Stimulated activated CD8-positive, alpha-beta memory T cell treated with anti-CD3 and anti-CD28 coated beads, Interleukin-15, amount 100 ng/mL, for 48 hours (primary cell): ENCODE measurements at regions not wholly inside any gene's neighbourhood (a gene's known extent, or its start where the extent isn't known, plus 50 kb on each side); places are given as distances from the start of the nearest gene placed in this dataset.
"Not testable (repeated sequence)": the region's sequence is repeated elsewhere in the genome, so short reads cannot be mapped to it uniquely, and the experiment has no call there.

Experiments
- DNase-seq, 2 donors: peaks; one replicate each; pipeline ENCODE4 v3.0.0-alpha.2; 2020; ENCODE audit warnings: low read depth in 2 of 2

DNA sequence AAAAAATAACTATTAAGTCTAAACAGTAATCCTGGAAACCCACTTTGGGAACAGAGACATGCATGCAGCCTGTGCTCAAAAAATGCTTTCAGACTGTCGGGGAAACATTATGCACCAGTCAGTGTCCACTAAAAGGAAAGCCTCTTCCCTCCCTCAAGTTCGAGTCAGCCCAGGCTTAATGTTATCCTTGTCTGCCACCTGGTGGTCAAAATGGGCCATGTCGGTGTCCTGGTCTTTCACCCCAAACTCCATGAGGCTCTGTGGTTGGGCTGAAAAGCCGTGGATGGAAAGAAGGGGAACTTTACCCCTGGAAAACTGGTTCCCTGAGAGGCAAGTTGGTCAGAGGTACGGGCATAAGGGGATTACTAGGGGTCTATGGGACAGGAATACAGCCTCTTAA is 88.4 kb upstream of the ZNF492 start:
- DNase-seq, result peak; percentile 1 to 11

DNA sequence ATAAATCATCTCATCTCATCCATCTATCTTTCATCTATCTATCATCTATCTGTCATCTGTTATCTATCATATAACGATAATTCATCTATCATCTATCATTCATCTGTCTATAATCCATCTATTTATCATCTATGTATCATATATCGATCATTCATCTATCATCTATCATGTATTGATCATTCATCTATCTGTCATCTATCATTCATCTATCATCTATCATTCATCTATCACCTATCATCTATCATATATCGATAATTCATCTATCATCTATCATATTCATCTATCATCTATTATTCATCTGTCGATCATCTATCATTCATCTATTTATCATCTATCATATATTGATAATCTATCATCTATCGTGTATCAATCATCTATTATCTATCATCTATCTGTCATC is 100.4 kb upstream of the ZNF492 start:
- no peak for DNase-seq

DNA sequence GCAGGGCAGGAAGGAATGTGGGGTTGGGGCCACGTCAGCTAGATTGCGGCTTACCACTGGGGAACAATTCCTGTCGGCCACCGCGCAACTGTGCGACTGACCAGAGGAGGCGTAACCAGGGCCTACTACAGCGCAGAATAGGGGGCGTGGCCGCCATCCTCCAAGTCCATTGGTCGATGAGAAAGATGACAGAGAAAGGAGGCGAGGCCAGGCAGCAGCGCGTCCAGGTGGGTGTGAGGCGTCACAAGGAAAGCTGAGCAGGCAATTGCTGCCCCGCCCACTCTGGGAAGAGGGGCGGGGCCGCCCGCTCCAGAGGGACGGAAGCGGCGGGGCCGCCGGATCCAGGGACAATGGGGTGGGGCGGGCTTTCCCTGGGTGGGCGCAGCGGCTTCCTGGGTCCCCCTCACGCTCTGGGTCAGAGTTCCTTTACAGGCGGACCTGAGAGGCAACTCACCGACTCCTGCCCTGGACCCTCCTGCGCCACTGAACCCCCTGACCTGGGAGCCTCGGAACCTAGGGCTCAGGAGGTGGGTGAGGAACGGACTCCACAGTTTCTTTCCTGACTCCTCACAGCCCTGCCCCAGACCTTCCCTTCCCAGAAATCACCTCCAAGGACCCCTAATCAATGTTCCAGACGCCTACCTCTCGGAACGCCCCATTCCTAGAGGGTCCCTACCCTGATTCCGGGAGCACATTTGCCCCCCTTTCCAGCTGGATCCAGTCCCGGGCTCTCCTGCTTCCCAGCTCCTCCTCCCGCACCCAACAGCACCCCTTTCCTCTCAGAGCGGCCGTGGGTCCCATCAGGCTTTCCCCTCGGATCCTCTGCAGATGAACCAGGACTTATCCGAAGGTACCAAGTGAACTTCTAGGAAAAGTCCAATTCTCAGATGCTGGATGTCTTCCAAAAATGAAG is 101.5 kb upstream of the ZNF492 start:
- DNase-seq, result no peak

DNA sequence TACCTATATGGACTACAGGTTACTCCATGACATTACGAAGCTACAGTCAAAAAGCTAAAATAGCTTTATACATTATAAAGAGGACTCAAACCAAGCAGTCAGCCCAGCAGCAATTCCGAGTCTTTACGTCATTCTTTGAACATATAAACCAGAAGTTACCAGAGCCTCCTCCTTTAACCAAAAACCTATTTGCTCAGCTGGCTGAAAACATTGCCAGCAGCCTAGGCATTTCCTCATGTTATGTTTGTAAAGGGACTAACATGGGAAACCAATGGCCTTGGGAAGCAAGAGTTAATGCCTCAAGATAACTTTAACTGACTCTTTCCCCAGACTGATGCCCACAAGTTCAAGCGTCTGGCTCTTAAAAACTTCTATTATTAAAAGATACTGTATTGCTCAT is 104.1 kb upstream of the ZNF492 start:
- DNase-seq, result no peak

DNA sequence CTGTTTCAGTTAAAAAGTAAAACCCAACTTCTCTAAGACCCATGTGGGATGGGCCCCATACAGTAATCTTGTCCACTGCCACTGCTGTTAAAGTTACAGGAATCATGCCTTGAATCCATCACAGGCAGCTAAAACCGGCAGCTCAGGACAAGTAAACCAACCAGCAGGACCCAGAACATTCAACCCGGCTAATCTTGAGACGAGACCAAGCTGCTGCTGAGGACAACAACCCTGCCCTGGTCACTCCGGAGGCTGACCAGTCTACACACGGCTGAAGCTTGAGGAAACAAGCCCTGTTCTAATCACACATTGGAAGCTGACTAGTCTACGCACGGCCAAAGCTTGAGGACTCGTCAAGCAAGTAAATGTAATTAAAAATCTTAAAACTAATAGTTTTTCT is 105.2 kb upstream of the ZNF492 start:
- DNase-seq, result no peak

DNA sequence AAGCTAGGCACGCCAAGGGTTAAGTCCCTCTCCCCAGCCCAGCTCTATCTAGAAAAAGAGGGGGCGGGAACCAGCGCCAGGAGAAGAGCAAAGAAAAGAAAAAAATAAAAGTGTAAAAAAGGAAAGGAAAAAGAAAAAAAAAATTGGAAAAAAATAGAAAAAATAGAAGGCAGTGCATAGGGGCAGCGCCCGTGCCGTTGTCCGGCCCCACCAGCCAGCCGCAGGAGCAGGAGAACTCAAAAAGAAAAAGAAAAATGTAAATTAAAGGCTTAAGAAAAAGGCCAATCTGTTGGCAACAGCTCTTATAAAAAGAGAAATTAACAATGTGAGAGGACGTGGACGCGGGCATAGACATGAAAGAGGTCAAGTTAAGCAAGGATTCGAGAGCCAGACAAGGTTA is 105.4 kb upstream of the ZNF98 start:
- DNase-seq, result no peak

DNA sequence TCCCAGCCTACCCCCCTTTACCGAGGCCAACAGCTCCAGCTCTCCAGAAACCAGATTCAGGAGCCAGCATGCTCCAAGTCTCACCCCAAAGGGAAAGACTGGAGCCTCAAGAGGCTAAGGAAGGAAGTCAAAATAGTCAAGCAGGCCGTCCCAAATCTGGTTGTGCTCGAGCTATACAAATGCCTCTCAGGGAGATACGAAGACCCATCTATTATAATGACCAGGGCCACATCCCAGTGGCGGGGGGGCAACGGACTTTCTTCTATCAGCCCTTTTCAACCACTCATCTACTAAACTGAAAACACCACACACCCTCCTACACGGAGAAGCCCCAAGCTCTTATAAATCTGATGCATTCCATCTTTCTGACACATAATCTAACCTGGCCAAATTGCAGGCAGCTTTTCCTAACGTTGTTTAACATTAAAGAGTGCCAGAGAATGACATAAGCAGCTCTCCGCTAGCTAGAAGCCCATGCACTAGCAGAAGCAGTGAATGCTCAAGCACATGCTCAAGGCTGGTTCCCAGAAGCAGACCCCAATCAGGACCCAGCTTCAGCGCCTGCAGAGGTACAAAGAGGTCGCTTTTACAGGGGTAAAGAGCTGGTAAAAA is 104.6 kb upstream of the ZNF98 start:
- DNase-seq, result no peak

DNA sequence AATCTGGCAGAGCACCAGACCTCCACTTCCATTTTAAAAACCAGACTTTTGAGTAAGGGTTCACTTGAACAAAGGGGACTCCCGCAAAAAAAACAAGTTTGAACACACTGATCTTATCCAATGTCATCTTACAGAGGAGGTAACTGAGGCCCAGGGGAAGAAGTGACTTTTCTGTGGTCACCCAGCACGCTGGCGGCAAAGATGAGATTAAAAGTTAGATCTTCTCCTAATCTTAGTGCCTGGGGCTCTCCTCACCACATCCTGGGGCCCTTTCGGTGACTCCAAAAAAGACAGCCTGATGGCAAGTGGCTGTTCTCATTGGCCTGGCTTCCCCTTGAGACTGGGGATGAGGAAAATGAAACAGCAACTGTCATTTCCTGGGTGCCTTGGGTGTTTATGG is 101.8 kb upstream of the ZNF98 start:
- no peak for DNase-seq

DNA sequence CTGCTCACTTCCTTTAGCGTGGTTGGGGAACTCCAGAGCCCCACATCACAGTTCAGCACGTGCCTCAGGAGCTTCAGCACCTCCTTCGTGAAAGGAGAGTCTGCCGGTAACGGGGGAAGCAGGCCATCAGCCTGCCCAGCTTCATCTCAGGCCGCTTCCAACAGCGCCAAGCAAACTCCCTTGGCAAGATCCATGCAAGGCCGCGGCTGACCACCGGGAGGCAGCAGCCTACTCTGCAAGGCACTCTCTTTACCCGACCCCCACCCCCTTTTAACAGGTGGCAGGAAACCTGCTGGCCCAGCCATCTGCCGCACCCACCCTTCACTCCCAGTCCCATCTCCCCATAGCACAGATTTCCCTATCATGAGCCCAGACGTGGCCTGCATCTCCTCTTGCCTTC is 97.4 kb upstream of the ZNF98 start:
- DNase-seq, result not testable (repeated sequence)

DNA sequence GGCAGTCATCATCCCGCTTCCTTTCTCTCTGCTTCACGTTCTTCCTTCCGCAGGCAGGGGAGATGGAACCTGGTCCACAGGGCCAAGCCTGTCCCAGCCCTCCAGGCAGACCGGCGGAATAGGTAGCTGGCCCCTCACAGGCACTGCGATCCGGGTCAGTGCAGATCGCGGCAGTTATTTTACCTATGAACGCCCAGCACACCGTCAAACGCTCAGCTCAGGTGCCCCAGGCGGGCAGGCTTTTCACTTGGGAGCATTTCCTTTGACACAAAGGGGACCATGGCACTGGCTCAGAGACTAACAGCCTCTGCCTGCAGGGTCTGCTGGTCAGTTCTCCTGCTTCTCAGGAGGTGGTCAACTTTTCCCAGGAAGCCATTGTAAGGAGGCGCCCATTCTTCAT is 97.0 kb upstream of the ZNF98 start:
- no peak for DNase-seq

DNA sequence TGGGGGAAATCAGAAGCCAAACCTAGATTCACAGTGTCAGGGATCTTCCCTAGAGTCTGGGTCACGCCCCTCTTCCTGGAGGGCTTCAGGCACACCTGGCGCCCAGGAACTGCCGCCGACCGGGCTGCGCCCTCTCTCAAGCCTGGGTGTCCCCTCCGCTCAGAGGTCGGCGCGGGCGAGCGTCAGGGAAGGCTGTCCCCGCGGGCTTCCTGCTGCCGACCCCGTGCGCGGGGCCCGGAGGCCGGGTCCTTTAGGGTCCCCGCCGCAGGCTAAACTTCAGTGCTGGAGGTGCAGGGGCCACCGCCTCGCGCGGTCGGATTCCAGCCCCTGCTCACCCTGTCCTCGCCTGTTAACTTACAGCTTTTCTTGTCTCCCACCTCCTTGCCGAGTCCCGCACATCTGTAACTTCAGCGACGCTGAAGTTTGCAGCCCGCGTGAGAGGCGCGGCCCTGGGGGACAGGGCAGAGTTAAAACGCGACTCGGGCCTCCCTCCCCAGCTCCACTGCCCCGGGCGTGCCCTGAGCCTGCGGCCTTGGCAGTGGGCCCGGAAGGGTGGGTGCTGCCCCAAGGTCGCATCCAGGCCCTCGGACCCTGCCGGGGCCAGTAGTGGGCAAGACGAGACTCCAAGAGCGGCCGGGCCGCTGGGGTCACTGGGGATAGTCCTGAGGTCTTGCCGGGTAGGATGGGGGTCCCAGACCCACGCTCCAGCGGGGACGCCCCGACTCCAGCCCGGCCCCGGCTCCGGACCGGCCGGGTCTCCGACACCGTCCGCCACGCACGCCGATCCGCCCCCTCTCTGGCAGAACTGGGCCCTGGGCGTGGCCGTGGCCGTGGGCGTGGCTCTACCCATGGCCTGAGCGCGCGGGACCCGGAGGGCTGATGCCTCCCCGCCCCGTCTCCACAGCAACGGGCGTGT is 95.6 kb upstream of the ZNF98 start:
- DNase-seq, result no peak

DNA sequence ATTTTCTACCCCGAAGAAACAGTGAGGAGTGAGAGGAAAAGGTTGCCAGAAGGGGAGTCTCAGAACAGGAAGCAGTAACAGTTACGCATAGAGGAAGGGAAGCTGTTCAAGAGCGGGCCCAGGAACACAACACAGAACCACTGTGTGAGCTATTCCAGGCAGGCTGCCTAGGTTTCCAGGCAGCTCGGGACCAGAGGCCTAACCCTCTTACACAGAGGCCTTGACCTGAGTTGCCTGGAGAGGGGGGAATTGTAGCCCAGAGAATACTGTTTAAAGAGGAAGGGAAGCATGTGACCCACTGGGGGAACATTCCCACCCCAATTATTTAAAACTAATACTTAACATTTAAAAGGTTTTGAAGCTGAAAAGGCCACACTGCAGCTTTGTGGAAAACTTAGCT is 93.3 kb upstream of the ZNF98 start:
- DNase-seq, result no peak

DNA sequence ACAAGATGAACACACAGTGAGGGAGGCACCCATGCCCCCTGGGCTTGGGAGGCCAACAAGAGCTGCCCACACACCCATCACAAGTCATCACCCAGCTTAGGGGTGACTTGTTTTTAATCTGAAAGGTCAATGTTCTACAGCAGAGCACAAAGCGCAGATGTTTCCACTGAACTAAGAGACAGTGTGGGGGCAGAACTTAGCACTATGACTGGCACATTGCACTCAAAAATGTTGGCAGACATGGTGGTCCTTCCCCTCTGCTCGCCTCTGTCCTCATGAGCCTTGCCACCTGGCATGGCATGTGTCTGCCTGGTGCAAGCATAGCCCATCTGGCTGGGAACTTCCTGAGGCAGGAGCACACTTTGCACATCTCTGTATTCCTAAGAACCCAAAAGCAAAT is 81.4 kb upstream of the ZNF98 start:
- DNase-seq, result no peak

DNA sequence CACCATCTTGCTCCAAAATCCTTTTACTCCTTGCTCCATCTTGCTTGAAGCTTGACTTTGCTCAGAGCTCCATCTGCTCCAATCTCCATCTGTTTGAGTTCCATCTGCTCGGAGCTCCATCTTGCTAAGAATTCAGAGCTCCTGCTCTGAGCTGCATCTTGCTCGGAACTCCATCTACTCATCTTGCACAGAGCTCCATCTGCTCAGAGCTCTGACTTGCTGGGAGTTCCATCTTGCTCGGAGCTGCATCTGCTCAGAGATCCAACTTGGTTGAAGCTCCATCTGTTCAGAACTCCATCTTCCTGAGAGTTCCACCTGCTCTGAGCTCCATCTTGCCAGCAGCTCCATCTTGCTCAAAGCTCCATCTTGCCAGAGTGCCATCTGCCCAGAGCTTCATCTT is 80.6 kb upstream of the ZNF98 start:
- DNase-seq, result no peak

DNA sequence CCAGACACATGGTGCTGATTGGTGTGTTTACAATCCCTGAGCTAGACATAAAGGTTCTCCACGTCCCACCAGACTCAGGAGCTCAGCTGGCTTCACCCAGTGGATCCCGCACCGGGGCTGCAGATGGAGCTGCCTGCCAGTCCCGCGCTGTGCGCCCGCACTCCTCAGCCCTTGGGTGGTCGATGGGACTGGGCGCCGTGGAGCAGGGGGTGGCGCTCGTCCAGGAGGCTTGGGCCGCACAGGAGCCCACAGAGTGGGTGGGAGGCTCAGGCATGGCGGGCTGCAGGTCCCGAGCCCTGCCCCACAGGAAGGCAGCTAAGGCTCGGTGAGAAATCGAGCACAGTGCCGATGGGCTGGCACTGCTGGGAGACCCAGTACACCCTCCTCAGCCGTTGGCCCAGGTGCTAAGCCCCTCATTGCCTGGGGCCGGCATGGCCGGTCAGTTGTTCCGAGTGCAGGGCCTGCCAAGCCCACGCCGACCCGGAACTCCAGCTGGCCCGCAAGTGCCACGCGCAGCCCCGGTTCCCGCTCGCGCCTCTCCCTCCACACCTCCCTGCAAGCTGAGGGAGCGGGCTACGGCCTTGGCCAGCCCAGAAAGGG is 76.8 kb upstream of the ZNF98 start:
- not testable (repeated sequence) for DNase-seq

DNA sequence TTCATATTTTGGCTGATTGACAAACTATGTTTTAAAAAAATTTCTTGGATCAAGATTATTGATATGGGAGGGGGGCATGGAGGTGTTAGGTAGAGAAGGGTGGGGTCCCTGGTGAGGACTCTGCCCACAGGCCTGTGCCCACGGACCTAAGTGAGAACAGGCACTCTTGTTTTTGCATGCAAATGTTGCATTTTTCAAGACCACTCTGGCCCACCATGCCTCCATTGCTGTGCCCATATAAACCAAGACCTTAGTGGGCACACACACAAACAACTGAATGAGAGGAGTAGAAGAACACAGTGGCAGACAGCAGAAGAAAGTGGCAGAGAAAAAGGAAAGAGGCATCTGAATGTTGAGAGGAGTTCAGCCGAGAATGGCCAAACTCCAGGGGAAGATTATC is 69.6 kb upstream of the ZNF98 start:
- no peak for DNase-seq

DNA sequence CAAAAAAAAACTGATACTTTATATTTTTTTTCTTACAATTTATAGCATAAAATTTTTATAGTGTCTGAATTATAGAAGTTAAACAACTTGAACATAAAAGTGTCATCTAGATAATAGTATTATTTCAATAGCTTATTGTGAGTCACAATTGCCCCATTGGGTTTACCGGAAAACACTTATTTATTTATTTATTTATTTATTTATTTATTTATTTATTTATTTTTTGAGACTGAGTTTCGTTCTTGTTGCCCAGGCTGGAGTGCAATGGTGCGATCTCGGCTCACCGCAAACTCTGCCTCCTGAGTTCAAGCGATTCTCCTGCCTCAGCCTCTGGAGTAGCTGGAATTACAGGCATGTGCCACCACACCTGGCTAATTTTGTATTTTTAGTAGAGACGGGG is 61.4 kb upstream of the ZNF98 start:
- not testable (repeated sequence) for DNase-seq

DNA sequence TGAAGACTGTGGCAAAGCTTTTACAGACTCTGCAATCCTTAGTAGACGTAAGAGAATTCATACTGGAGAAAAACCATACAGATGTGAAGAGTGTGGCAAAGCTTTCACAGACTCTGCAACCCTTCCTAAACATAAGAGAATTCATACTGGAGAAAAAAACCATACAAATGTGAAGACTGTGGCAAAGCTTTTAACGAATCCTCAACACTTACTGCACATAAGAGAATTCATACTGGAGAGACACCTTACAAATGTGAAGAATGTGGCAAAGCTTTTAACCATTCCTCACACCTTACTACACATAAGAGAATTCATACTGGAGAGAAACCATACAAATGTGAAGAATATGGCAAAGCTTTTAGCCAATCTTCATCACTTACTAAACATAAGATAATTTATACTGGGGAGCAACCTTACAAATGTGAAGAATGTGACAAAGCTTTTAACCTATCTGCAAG is 50.1 kb upstream of the ZNF98 start:
- DNase-seq, result no peak
